ENCODE measurements at regions not wholly inside any gene's neighbourhood (a gene's known extent, or its start where the extent isn't known, plus 50 kb on each side); places are given as distances from the start of the nearest gene placed in this dataset.
"Not testable (repeated sequence)": the region's sequence is repeated elsewhere in the genome, so short reads cannot be mapped to it uniquely, and the experiment has no call there.

DNA sequence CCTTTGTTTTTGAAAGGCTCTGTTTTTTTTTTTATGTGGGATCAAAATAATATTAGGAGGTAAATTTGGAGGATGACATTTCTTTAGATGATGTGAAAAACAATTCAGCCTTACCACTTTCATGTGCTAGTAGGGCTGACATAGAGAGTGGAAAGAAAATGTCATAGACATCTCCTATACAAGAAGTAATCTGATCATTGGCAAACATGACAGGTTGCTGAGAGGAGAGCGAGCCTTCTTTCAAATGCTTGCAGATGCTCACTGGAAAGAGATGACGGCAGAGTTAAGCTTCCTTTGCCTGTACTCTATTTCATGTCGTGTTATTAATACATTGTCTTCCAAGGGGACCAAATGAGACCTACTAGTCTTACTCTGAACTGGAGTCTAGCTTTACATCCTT lies 160.1 kb upstream of the DAP start:
- DNase-seq: no peak

GRCh38 chr5:10920400-10920799 lies 159.4 kb upstream of the DAP start:
- DNase-seq: no peak

- no peak for DNase-seq
These were observed 153.9 kb upstream of the DAP start for GRCh38 chr5:10914741-10915480.

DNA sequence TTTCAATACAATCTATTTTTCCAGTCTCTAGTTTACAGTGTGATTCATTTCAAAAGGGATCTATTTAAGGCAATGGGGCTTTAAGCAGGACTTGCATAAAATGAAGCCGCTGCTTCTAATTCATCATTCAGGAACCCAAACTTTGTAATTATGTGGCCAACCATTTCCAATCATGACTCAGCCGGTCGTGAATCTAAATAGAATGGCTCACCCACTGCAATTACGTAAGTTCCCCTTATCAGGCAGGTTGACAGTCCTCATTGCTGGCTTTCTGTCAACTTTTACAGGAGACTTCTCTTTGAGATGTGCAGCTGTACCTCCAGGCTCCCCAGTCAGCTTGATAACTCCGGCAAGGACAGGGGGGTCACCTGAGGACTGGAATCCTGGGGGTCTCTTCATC lies 152.8 kb upstream of the DAP start:
- no peak for DNase-seq

DNA sequence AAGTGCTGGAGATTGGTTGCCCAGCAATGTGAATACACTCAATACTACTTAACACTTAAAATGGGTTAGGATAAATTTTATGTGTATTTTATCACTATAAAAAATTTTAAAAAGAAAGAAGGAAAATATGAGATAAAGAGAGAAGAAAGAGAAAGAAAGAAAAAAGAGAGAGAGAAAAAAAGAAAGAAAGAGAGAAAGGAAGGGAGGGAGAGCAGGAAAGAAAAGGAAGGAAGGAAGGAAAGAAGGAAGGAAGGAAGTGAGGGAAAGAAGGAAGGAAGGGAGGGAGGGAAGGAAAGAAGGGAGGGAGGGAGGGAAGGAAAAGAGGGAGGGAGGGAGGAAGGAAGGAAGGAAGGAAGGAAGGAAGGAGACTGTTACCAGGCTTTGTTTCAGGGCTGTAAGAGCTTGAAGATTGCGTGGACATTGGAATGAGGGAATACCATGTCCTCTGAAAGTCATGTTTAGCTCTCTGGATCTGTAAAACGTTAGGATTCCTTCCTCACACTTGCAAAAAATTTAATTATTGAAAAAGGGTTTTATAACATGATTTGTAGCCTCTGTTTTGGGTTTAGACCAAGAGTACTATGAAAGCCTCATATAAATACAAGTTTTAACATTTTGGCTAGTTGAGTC lies 152.3 kb upstream of the DAP start:
- no peak for DNase-seq

GRCh38 chr5:10912435-10912834 lies 151.4 kb upstream of the DAP start:
- DNase-seq: no peak

DNA sequence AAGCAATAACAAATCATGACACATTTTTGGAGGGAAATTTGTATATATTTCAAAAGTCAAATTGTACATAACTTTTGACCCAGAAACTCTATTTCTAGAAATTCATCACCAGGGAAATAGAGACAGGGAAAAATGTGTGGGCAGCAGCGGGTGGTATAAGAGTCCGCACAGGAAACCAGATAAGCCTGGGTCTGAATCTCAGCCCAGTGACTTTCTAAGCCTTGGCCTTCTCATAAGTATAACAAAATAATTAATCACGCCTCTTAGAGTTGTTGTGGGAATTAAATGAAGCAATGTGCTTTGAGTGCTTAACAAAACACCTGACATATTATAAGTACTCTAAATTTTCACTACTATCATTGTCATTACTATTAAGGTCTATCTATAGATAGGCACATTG lies 149.2 kb upstream of the DAP start:
- no peak for DNase-seq

- DNase-seq: no peak
These were observed 143.9 kb upstream of the DAP start for GRCh38 chr5:10904862-10905432.

- DNase-seq: no peak
These were observed 142.9 kb upstream of the DAP start for GRCh38 chr5:10903786-10904560.

- no peak for DNase-seq
These were observed 141.1 kb upstream of the DAP start for GRCh38 chr5:10902145-10902544.

GRCh38 chr5:10898514-10898913 lies 137.5 kb upstream of the DAP start:
- DNase-seq: no peak

DNA sequence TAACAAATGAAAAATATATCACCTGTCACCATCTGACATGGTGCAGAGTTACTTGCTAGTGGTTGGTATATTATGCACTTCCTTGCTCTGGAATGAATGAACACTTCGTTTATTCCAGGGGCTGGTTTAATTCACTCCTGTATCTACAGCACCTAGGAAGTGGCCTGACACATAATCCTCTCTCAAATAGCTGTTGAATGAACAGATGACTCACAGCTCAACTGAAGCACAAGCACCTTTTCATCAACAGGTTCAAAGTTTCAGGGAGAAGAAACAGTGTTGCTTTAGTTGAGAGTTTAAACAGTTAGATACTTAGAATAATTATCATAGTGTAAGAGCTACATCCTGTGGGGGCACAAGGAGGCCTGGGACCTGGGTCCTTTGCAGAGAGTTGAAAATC lies 135.0 kb upstream of the DAP start:
- no peak for DNase-seq

- DNase-seq: no peak
These were observed 133.5 kb upstream of the DAP start for GRCh38 chr5:10894445-10895054.

DNA sequence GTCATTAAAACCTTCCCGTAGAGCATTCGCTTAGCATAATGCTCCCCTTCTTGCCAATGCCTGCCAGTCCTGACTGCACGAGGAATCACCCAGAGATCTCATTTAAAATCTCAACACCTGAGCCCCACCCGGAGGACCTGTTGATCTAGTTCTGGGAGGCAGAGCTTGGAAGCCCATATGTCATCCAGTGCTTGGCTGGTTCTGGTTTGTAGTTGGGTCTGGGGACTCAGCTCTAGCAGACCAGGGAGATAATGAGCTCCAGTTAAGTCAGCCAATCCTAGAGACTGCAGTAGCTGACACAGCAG lies 131.8 kb upstream of the DAP start:
- DNase-seq: no peak

DNA sequence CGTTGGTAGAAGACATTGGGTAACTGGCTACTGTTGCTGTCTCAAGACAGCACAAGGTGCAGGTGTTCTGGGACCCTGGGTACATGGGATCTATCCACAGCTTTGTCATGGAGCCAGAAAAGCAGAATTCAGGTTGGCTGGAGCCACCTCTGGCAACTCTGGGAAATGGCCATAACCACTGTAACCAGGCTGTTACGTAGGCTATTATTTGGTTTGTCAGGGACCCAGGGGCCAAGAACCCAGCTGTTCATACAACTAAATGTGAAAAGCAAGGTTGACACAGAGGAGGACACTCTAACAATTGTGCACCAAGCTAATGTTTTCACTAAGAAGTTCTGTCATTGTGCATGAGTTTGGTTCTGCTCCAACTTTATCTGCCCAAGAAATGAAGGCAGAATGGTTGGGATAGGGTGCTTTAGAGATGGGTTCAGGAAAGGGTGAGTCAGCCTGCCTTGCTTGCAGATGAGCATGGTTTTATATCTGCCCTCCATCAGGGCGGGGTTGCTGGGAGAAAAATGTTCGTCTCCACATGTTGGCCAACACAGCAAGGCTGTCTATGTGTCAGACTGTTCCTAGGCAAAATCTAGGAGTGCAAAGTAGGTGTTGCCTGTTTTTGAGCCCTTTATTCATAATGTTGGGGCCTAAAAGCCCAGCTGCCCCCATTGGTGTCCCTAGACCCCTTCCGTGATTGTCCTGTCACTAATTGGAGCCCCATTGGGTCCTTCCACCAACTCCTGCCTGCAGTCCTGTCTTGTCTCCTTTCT lies 131.3 kb upstream of the DAP start:
- no peak for DNase-seq

DNA sequence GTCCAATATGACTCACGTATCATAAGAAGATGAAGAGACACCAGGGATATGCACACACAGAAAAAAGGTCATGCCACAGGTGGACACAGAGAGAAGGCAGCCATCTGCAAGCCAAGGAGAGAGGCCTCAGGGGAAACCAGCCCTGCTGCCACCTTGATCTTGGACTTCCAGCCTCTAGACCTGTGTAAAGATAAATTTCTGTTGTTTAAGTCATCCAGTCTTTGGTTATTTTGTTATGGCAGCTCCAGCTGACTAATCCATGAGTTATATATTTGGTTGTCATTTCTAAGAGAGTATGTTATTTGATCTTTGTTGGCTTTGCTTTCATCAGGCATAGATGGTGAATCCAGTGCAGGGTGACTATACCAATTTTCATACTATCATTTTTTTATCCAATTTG lies 130.2 kb upstream of the DAP start:
- DNase-seq: no peak

- DNase-seq: no peak
These were observed 125.5 kb upstream of the DAP start for GRCh38 chr5:10886497-10886896.

DNA sequence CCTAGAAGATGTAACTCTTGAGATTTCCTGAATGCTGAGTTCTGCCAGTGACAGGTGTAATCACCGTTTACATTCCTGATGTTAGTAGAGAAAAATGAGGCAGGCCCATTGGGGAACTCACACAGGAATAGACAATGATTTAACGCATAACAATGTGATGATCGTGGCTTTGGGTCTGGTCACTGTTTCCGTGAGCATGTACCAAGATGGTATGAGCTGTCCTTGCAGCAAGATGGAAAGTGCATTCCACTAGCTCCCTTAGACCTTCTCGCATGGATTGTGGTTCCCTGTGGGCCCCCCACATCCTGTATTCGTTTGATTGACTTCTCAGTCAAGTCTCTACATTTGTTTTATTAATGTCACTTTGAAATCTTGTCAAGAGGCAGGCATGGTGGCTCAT lies 124.0 kb upstream of the DAP start:
- DNase-seq: no peak

- not testable (repeated sequence) for DNase-seq
These were observed 122.9 kb upstream of the DAP start for GRCh38 chr5:10883945-10884344.

DNA sequence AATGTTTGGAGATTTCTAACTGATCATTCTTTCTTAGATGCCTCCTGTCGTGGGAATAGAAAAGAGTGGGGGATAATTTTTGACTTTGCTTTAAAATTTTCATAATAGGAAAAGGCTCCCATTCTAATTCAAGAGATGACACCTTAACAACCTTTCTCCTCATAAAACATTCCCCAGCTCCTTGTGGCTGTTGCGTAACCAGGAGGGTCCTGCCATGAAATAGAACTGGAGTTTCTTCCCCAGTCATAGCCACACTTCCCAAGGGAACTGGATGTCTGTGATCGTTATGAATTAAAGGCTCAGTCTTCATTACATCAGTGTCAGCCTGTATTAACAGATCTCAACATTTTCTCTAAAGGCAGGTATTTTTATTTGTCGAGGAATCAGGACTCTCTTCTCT lies 119.9 kb upstream of the DAP start:
- DNase-seq: no peak

DNA sequence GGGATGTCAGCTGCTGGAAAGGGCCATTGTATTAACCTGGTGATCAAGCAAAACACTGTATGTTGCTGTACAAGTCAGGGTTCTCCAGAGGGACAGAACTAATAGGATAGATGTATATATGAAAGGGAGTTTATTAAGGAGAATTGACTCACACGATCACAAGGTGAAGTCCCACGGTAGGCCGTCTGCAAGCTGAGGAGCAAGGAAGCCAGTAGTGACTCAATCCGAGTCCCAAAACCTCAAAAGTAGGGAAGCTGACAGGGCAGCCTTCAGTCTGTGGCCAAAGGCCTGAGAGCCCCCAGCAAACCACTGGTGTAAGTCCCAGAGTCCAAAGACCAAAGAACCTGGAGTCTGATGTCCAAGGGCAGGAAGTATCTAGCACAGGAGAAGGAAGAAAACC lies 116.0 kb upstream of the DAP start:
- not testable (repeated sequence) for DNase-seq

DNA sequence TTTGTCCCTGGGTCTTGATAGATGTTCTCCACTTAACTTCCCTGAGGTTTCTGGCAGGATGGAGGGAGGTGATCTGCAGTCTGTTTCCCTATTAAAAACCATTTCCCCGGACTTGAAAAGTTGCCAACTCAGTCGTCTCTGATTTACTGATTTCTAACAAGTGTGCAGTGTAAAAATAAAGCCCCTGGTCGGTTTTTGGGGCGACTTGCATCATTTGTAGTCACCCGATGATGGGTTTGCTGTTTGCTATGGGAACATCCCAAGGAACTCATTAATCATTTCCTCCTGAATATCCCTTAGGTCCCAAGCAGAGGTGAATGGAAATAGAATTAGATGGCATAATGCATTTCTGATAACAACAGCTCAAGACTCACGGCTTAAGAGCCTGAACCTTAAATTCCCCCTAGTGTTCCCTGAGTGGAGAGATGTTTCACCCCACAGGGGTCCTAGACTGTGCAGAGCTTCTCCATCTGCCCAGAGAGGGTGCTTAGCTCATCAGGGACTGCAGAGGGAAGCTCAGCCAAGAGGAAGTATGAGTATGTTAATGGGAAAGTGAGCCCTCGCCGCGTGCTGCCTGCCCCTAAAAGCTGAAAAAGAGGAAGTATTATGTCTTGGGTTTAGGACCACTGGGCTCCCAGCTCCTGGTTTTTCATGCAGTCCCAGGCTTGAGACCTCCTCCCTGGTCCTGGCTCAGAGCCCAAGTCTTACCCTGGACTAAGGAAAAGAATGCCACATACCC lies 115.1 kb upstream of the DAP start:
- DNase-seq: no peak
